ENCODE measurements at regions not wholly inside any gene's neighbourhood (a gene's known extent, or its start where the extent isn't known, plus 50 kb on each side); places are given as distances from the start of the nearest gene placed in this dataset.

- Histone ChIP-seq H3K36me3 (ENCODE audit: control insufficient read depth in 2 of 2, extremely low read depth in 1 of 2, insufficient read depth in 2 of 2, low read length in 2 of 2) (no peaks in the 10 kb centered on the region), H3K4me1 (ENCODE audit: control insufficient read depth, extremely low read depth, insufficient read depth, low read length) (peaks cover 9% of the 10 kb centered on the region), H4K20me1 (ENCODE audit: control insufficient read depth, extremely low read depth, insufficient read depth, low read length) (no peaks in the 10 kb centered on the region), H3K27me3 (ENCODE audit: control insufficient read depth, extremely low read depth, insufficient read depth, low read length) (no peaks in the 10 kb centered on the region), H3K27ac (ENCODE audit: control insufficient read depth, insufficient read depth, low read length) (no peak overlapping the region), H3K9me3 (ENCODE audit: control insufficient read depth, low read depth, low read length) (no peaks in the 10 kb centered on the region), H2AFZ (ENCODE audit: control insufficient read depth, low read length) (no peak overlapping the region), H3K79me2 (ENCODE audit: control insufficient read depth, insufficient read depth, low read length) (no peaks in the 10 kb centered on the region), H3K9me1 (ENCODE audit: control insufficient read depth, extremely low read depth, insufficient read depth, low read length) (no peaks in the 10 kb centered on the region), H3K4me2 (ENCODE audit: control insufficient read depth, extremely low read depth, insufficient read depth, low read depth, low read length) (no peak overlapping the region), H3K4me3 (ENCODE audit: control insufficient read depth in 2 of 3, extremely low read depth in 1 of 3, insufficient read depth in 2 of 3, low read depth in 1 of 3, low read length in 3 of 3) (no peak overlapping the region), H3K9ac (ENCODE audit: control insufficient read depth, extremely low read depth, insufficient read depth, low read length) (no peak overlapping the region)
- peak; percentile 32 for FAIRE-seq
- TF ChIP-seq, protein P1, sequence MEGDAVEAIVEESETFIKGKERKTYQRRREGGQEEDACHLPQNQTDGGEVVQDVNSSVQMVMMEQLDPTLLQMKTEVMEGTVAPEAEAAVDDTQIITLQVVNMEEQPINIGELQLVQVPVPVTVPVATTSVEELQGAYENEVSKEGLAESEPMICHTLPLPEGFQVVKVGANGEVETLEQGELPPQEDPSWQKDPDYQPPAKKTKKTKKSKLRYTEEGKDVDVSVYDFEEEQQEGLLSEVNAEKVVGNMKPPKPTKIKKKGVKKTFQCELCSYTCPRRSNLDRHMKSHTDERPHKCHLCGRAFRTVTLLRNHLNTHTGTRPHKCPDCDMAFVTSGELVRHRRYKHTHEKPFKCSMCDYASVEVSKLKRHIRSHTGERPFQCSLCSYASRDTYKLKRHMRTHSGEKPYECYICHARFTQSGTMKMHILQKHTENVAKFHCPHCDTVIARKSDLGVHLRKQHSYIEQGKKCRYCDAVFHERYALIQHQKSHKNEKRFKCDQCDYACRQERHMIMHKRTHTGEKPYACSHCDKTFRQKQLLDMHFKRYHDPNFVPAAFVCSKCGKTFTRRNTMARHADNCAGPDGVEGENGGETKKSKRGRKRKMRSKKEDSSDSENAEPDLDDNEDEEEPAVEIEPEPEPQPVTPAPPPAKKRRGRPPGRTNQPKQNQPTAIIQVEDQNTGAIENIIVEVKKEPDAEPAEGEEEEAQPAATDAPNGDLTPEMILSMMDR (optimal IDR thresholded peaks at IDR 0.05 in 1 of 3, IDR thresholded peaks at IDR 0.05 in 1 of 3, conservative IDR thresholded peaks at IDR 0.05 in 1 of 3; ENCODE audit: extremely low read depth in 1 of 3, insufficient read depth in 2 of 3, low read length in 3 of 3) = no peak
- no peak for TF ChIP-seq EZH2 (IDR thresholded peaks at IDR 0.05; ENCODE audit: low read length)
- peak; percentile 5 for DNase-seq (ENCODE audit: low read depth, low spot score)
- dilution Hi-C loops (cut with MboI; ENCODE audit: extremely low pct_ligation_motif_present, low sequenced_read_pairs) = no loop called here
These were observed 79.2 kb upstream of the TNR start for GRCh38 chr1:175822580-175822979.

- no peaks in the 10 kb centered on the region for H3K9me3 ChIP-seq (ENCODE audit: control insufficient read depth, low read depth, low read length)
- no peaks in the 10 kb centered on the region for H3K36me3 ChIP-seq (ENCODE audit: control insufficient read depth in 2 of 2, extremely low read depth in 1 of 2, insufficient read depth in 2 of 2, low read length in 2 of 2)
- FAIRE-seq = no peak
- no peaks in the 10 kb centered on the region for H3K79me2 ChIP-seq (ENCODE audit: control insufficient read depth, insufficient read depth, low read length)
- H3K4me2 ChIP-seq (ENCODE audit: control insufficient read depth, extremely low read depth, insufficient read depth, low read depth, low read length) = no peak overlapping the region
- no peak overlapping the region for H3K27ac ChIP-seq (ENCODE audit: control insufficient read depth, insufficient read depth, low read length)
- no peak for DNase-seq (ENCODE audit: low read depth, low spot score)
- no peak overlapping the region for H2AFZ ChIP-seq (ENCODE audit: control insufficient read depth, low read length)
- dilution Hi-C loops (cut with MboI; ENCODE audit: extremely low pct_ligation_motif_present, low sequenced_read_pairs) = no loop called here
- no peak overlapping the region for H3K9ac ChIP-seq (ENCODE audit: control insufficient read depth, extremely low read depth, insufficient read depth, low read length)
- H3K27me3 ChIP-seq (ENCODE audit: control insufficient read depth, extremely low read depth, insufficient read depth, low read length) = no peaks in the 10 kb centered on the region
- H3K4me3 ChIP-seq (ENCODE audit: control insufficient read depth in 2 of 3, extremely low read depth in 1 of 3, insufficient read depth in 2 of 3, low read depth in 1 of 3, low read length in 3 of 3) = no peak overlapping the region
- H3K9me1 ChIP-seq (ENCODE audit: control insufficient read depth, extremely low read depth, insufficient read depth, low read length) = no peaks in the 10 kb centered on the region
- peaks cover 9% of the 10 kb centered on the region for H3K4me1 ChIP-seq (ENCODE audit: control insufficient read depth, extremely low read depth, insufficient read depth, low read length)
- H4K20me1 ChIP-seq (ENCODE audit: control insufficient read depth, extremely low read depth, insufficient read depth, low read length) = no peaks in the 10 kb centered on the region
- TF ChIP-seq, protein P1 (optimal IDR thresholded peaks at IDR 0.05 in 1 of 3, IDR thresholded peaks at IDR 0.05 in 1 of 3, conservative IDR thresholded peaks at IDR 0.05 in 1 of 3; ENCODE audit: extremely low read depth in 1 of 3, insufficient read depth in 2 of 3, low read length in 3 of 3) = no peak
- TF ChIP-seq EZH2 (IDR thresholded peaks at IDR 0.05; ENCODE audit: low read length) = no peak
These were observed 77.1 kb upstream of the TNR start for GRCh38 chr1:175820456-175821025.
